Gastroesophageal sphincter (tissue), 4 donors: ENCODE measurements at regions not wholly inside any gene's neighbourhood (a gene's known extent, or its start where the extent isn't known, plus 50 kb on each side); places are given as distances from the start of the nearest gene placed in this dataset.
A peak's percentile ranks its signal among the peaks of the same experiment; 100 is the strongest.

ENCODE experiments used
- ATAC-seq: fragments of 150-250 bp; one replicate; pipeline ENCODE4 v1.9.1; 2016; ENCODE audit warnings: mild to moderate bottlenecking, moderate library complexity
- H3K27ac ChIP-seq, 4 donors: fragments of 200-600 bp; sonication (generic) in 3 of 4; 1 replicate in 3 of 4; 2 replicates in 1 of 4; pipeline ENCODE4 v1.5.1; 2016 to 2019
- H3K27me3 ChIP-seq: fragments of 200-600 bp; sonication (generic); one replicate; pipeline ENCODE4 v1.5.1; 2019
- H3K36me3 ChIP-seq, 2 donors: fragments of 200-600 bp; sonication (generic); one replicate each; pipeline ENCODE4 v1.5.1; 2019; ENCODE audit warnings: control low read depth in 1 of 2
- H3K4me1 ChIP-seq, 3 donors: fragments of 200-600 bp; sonication (generic); 1 replicate in 2 of 3; 2 replicates in 1 of 3; pipeline ENCODE4 v1.5.1; 2016 to 2019; ENCODE audit warnings: control low read depth in 2 of 3
- H3K4me3 ChIP-seq, 2 donors: fragments of 200-600 bp; sonication (generic); one replicate each; pipeline ENCODE4 v1.5.1; 2019; ENCODE audit warnings: mild to moderate bottlenecking in 1 of 2, moderate library complexity in 1 of 2
- H3K9me3 ChIP-seq, 3 donors: fragments of 200-600 bp; sonication (generic); one replicate each; pipeline ENCODE4 v1.5.1; 2017 to 2019; ENCODE audit warnings: control low read depth in 2 of 3
- CTCF ChIP-seq, 4 experiments: fragments of 200-600 bp in 2 of 4; fragments of 450-650 bp in 2 of 4; sonication (generic) in 1 of 4; IDR thresholded peaks; one replicate each; pipeline ENCODE4 v1.5.1; 2017 to 2019; ENCODE audit warnings: antibody characterized with exemption in 4 of 4, mild to moderate bottlenecking in 2 of 4, moderate library complexity in 2 of 4
- EP300 ChIP-seq: sonication (generic); formaldehyde crosslinking; IDR thresholded peaks from one replicate; pipeline ENCODE4 v1.6.1; 2017; ENCODE audit warnings: antibody characterized with exemption, mild to moderate bottlenecking
- POLR2A ChIP-seq, 2 donors: fragments of 450-650 bp; IDR thresholded peaks; one replicate each; pipeline ENCODE4 v1.6.1; 2017; ENCODE audit warnings: antibody characterized with exemption in 2 of 2, mild to moderate bottlenecking in 2 of 2, moderate library complexity in 1 of 2
- POLR2AphosphoS5 ChIP-seq: sonication (generic); formaldehyde crosslinking; IDR thresholded peaks from one replicate; pipeline ENCODE4 v1.6.1; 2017; ENCODE audit warnings: antibody characterized with exemption
- WGBS, 2 donors: methylation state at CpG; one replicate each; pipeline ENCODE4 v1.1.5; 2018; ENCODE audit warnings: low coverage in 1 of 2; 5-methylcytosine and 5-hydroxymethylcytosine counted together

GRCh38 chr16:85557971-85558657 is 55.0 kb upstream of the GSE1 start:
- WGBS, 2 donors: 7 to 14% methylated on average over 3 to 5 of the region's 13 CpGs
- no peaks in the 10 kb centered on the region for H3K27me3 ChIP-seq
- no peak for ATAC-seq
- peak overlapping the region in 1 of 2 donors; percentile 82 for H3K4me3 ChIP-seq
- peak overlapping the region in 3 of 4 donors; percentile 77 to 86 (median 77) for H3K27ac ChIP-seq
- peaks cover 0 to 80% (median 25%) of the 10 kb centered on the region in 3 donors for H3K4me1 ChIP-seq
- no peaks in the 10 kb centered on the region for H3K36me3 ChIP-seq
- H3K9me3 ChIP-seq: no peaks in the 10 kb centered on the region
- TF ChIP-seq POLR2AphosphoS5 (no peak), CTCF (IDR thresholded peaks at IDR 0.05) (no peak), EP300 (no peak), POLR2A (IDR thresholded peaks at IDR 0.05) (no peak)

- Histone ChIP-seq H3K27ac (no peak overlapping the region), H3K36me3 (no peaks in the 10 kb centered on the region), H3K9me3 (no peaks in the 10 kb centered on the region), H3K27me3 (no peaks in the 10 kb centered on the region), H3K4me3 (no peak overlapping the region), H3K4me1 (peaks cover 0 to 78% (median 28%) of the 10 kb centered on the region in 3 donors)
- WGBS, 2 donors: 87% methylated on average over 5 of the region's 7 CpGs; no CpG with 5 or more reads in 1 of the 2 donors
- no peak for ATAC-seq
- no peak for TF ChIP-seq CTCF (IDR thresholded peaks at IDR 0.05)
- TF ChIP-seq POLR2A (IDR thresholded peaks at IDR 0.05): no peak
- no peak for TF ChIP-seq POLR2AphosphoS5
- TF ChIP-seq EP300: no peak
Observed at GRCh38 chr16:85560932-85561247, 52.2 kb upstream of the GSE1 start.

- Histone ChIP-seq H3K9me3 (no peaks in the 10 kb centered on the region), H3K36me3 (no peaks in the 10 kb centered on the region), H3K27me3 (no peaks in the 10 kb centered on the region), H3K4me3 (no peak overlapping the region), H3K27ac (peak overlapping the region in 1 of 4 donors; percentile 10), H3K4me1 (peaks cover 0 to 78% (median 28%) of the 10 kb centered on the region in 3 donors)
- TF ChIP-seq CTCF (IDR thresholded peaks at IDR 0.05) (no peak), POLR2A (IDR thresholded peaks at IDR 0.05) (no peak), POLR2AphosphoS5 (no peak), EP300 (no peak)
- no peak for ATAC-seq
- WGBS, 2 donors: 79% methylated on average over 6 of the region's 24 CpGs; no CpG with 5 or more reads in 1 of the 2 donors
Observed at GRCh38 chr16:85561248-85562092, 51.7 kb upstream of the GSE1 start.

- H3K27me3 ChIP-seq: no peaks in the 10 kb centered on the region
- H3K9me3 ChIP-seq: no peaks in the 10 kb centered on the region
- H3K4me3 ChIP-seq: no peak overlapping the region
- WGBS, 2 donors: 84 to 85% methylated on average over 7 to 8 of the region's 19 CpGs
- no peak for ATAC-seq
- peaks cover 0 to 75% (median 24%) of the 10 kb centered on the region in 3 donors for H3K4me1 ChIP-seq
- H3K27ac ChIP-seq: peak overlapping the region in 1 of 4 donors; percentile 10
- TF ChIP-seq POLR2A (IDR thresholded peaks at IDR 0.05) (no peak), POLR2AphosphoS5 (no peak), EP300 (no peak), CTCF (IDR thresholded peaks at IDR 0.05) (no peak)
- no peaks in the 10 kb centered on the region for H3K36me3 ChIP-seq
Observed at GRCh38 chr16:85562093-85562786, 50.9 kb upstream of the GSE1 start.
